IMR-90 (cell line): ENCODE measurements at regions not wholly inside any gene's neighbourhood (a gene's known extent, or its start where the extent isn't known, plus 50 kb on each side); places are given as distances from the start of the nearest gene placed in this dataset.

Source experiments
- ATAC-seq: fragments of 200-7000 bp; cut with Tn5 transposase; 2 replicates; pipeline ENCODE4 v1.9.1; 2020; ENCODE audit warnings: low read depth, mild to moderate bottlenecking, moderate library complexity
- BruUV-seq: library from RNA; stranded (reverse); fragments of 400-500 nt; replicated peaks from 2 replicates; lab custom pipeline; 2021; lab: Mats Ljungman, UMichigan
- CTCF ChIA-PET: fragments of 300-600 bp; formaldehyde crosslinking; extraction: SDS; loops from one replicate; lab custom pipeline; 2021; ENCODE audit warnings: antibody characterized with exemption; lab: Yijun Ruan, JAX
- POLR2A ChIA-PET: fragments of 300-600 bp; sonication (Branson Sonifier 250); formaldehyde crosslinking; loops from one replicate; lab custom pipeline; 2022; ENCODE audit warnings: antibody characterized with exemption; ENCODE audit not compliant: unreplicated experiment; lab: Charles Lee
- DNase-seq: peaks from one replicate; pipeline ENCODE4 v3.0.0; 2013
- H2AFZ ChIP-seq: replicated peaks from 2 replicates; pipeline ENCODE3; 2013; ENCODE audit warnings: low read length, mild to moderate bottlenecking; ENCODE audit not compliant: poor library complexity
- H2AK5ac ChIP-seq: 2 replicates; pipeline ENCODE4 v1.6.1; 2013; ENCODE audit warnings: low read depth, low read length, inconsistent platforms
- H2AK9ac ChIP-seq: replicated peaks from 2 replicates; pipeline ENCODE3; 2013; ENCODE audit warnings: mild to moderate bottlenecking, low read depth, low read length, moderate library complexity; ENCODE audit not compliant: poor library complexity
- H2BK120ac ChIP-seq: 2 replicates; pipeline ENCODE4 v1.6.1; 2013; ENCODE audit warnings: low read depth, low read length, inconsistent platforms
- H2BK15ac ChIP-seq: 3 replicates; pipeline ENCODE4 v1.6.1; 2013; ENCODE audit warnings: low read depth, low read length, inconsistent platforms
- H2BK20ac ChIP-seq: 2 replicates; pipeline ENCODE4 v1.6.1; 2013; ENCODE audit warnings: low read depth, mild to moderate bottlenecking, inconsistent platforms, low read length, moderate library complexity
- H2BK5ac ChIP-seq: 2 replicates; pipeline ENCODE4 v1.6.1; 2013; ENCODE audit warnings: mild to moderate bottlenecking, low read depth, low read length, inconsistent platforms; ENCODE audit not compliant: poor library complexity, severe bottlenecking
- H3K14ac ChIP-seq: replicated peaks from 2 replicates; pipeline ENCODE4 v1.6.1; 2013; ENCODE audit warnings: low read depth, low read length, inconsistent platforms
- H3K18ac ChIP-seq: 2 replicates; pipeline ENCODE4 v1.6.1; 2013; ENCODE audit warnings: low read depth, low read length, control low read depth
- H3K23ac ChIP-seq: 2 replicates; pipeline ENCODE4 v1.6.1; 2013; ENCODE audit warnings: low read depth, low read length, inconsistent platforms
- H3K27ac ChIP-seq: 2 replicates; pipeline ENCODE4 v1.5.1; 2013; ENCODE audit warnings: mild to moderate bottlenecking, control low read depth, low read length; ENCODE audit not compliant: insufficient read depth
- H3K27me3 ChIP-seq: 2 replicates; pipeline ENCODE4 v1.6.1; 2013; ENCODE audit warnings: low read length; ENCODE audit not compliant: control insufficient read depth, insufficient read depth
- H3K36me3 ChIP-seq: 2 replicates; pipeline ENCODE4 v1.6.1; 2013; ENCODE audit warnings: low read length, mixed read lengths; ENCODE audit not compliant: control insufficient read depth, insufficient read depth
- H3K4ac ChIP-seq: 2 replicates; pipeline ENCODE4 v1.6.1; 2013; ENCODE audit warnings: low read depth, low read length, inconsistent platforms
- H3K4me1 ChIP-seq: 2 replicates; pipeline ENCODE4 v1.6.1; 2013; ENCODE audit warnings: low read length, mixed read lengths; ENCODE audit not compliant: control insufficient read depth, insufficient read depth
- H3K4me2 ChIP-seq: 2 replicates; pipeline ENCODE4 v1.6.1; 2013; ENCODE audit warnings: low read depth, mild to moderate bottlenecking, control low read depth, low read length, moderate library complexity
- H3K4me3 ChIP-seq: 2 replicates; pipeline ENCODE4 v1.5.1; 2013; ENCODE audit warnings: low read depth, mild to moderate bottlenecking, control low read depth, low read length, moderate library complexity; ENCODE audit not compliant: insufficient read depth
- H3K56ac ChIP-seq: 2 replicates; pipeline ENCODE4 v1.6.1; 2013; ENCODE audit warnings: low read length, inconsistent platforms; ENCODE audit not compliant: insufficient read depth; ENCODE audit errors: extremely low read depth
- H3K79me1 ChIP-seq, 2 experiments: 2 replicates each; pipeline ENCODE4 v1.6.1; 2013; ENCODE audit warnings: low read length in 2 of 2, inconsistent platforms in 1 of 2, low read depth in 1 of 2
- H3K9ac ChIP-seq: 2 replicates; pipeline ENCODE4 v1.6.1; 2013; ENCODE audit warnings: low read depth, low read length, control low read depth
- H3K9me1 ChIP-seq: 2 replicates; pipeline ENCODE4 v1.6.1; 2013; ENCODE audit warnings: low read length, inconsistent platforms; ENCODE audit not compliant: insufficient read depth
- H3K9me3 ChIP-seq: 2 replicates; pipeline ENCODE4 v1.6.1; 2013; ENCODE audit warnings: low read length; ENCODE audit not compliant: control insufficient read depth, insufficient read depth
- H4K20me1 ChIP-seq: 2 replicates; pipeline ENCODE4 v1.6.1; 2013; ENCODE audit warnings: low read length, inconsistent platforms; ENCODE audit not compliant: insufficient read depth
- H4K5ac ChIP-seq: 2 replicates; pipeline ENCODE4 v1.6.1; 2013; ENCODE audit warnings: mild to moderate bottlenecking, low read depth, low read length, control low read depth
- H4K8ac ChIP-seq, 2 experiments: 2 replicates each; pipeline ENCODE4 v1.6.1; 2013; ENCODE audit warnings: low read depth in 2 of 2, low read length in 2 of 2, control low read depth in 1 of 2, inconsistent platforms in 1 of 2
- H4K91ac ChIP-seq: 2 replicates; pipeline ENCODE4 v1.6.1; 2013; ENCODE audit warnings: low read depth, low read length, inconsistent platforms; ENCODE audit not compliant: insufficient read depth
- BHLHE40 ChIP-seq: fragments of 150-350 bp; IDR thresholded peaks from 2 replicates; pipeline ENCODE4 v1.6.1; 2016; ENCODE audit warnings: mild to moderate bottlenecking, low read depth, low read length
- CEBPB ChIP-seq: IDR thresholded peaks from 2 replicates; pipeline ENCODE4 v1.6.1; 2012; ENCODE audit warnings: low read depth, low read length, improper control_type of control experiment
- CHD1 ChIP-seq: IDR thresholded peaks from 2 replicates; pipeline ENCODE4 v1.6.1; 2012; ENCODE audit warnings: low read depth, low read length, improper control_type of control experiment
- FOS ChIP-seq: fragments of 150-350 bp; IDR thresholded peaks from 2 replicates; pipeline ENCODE4 v1.6.1; 2016; ENCODE audit warnings: low read depth, low read length
- MAFK ChIP-seq: IDR thresholded peaks from 2 replicates; pipeline ENCODE4 v1.6.1; 2012; ENCODE audit warnings: low read depth, low read length, improper control_type of control experiment
- MAZ ChIP-seq: IDR thresholded peaks from 2 replicates; pipeline ENCODE4 v1.6.1; 2012; ENCODE audit warnings: low read depth, mild to moderate bottlenecking, low read length, improper control_type of control experiment, moderate library complexity, borderline replicate concordance
- MXI1 ChIP-seq: IDR thresholded peaks from 2 replicates; pipeline ENCODE4 v1.6.1; 2012; ENCODE audit warnings: low read depth, mild to moderate bottlenecking, low read length, moderate library complexity, borderline replicate concordance
- NFE2L2 ChIP-seq: fragments of 150-350 bp; IDR thresholded peaks from 2 replicates; pipeline ENCODE4 v1.6.1; 2016; ENCODE audit warnings: low read depth, mild to moderate bottlenecking, low read length
- POLR2A ChIP-seq: IDR thresholded peaks from 2 replicates; pipeline ENCODE4 v1.6.1; 2012; ENCODE audit warnings: mild to moderate bottlenecking, low read depth, low read length
- RAD21 ChIP-seq: IDR thresholded peaks from 2 replicates; pipeline ENCODE4 v1.6.1; 2012; ENCODE audit warnings: low read length, improper control_type of control experiment
- RCOR1 ChIP-seq: IDR thresholded peaks from 2 replicates; pipeline ENCODE4 v1.6.1; 2012; ENCODE audit warnings: mild to moderate bottlenecking, low read length, improper control_type of control experiment; ENCODE audit not compliant: insufficient replicate concordance
- RFX5 ChIP-seq: IDR thresholded peaks from 2 replicates; pipeline ENCODE4 v1.8.0; 2012; ENCODE audit warnings: low read depth, mild to moderate bottlenecking, low read length, moderate library complexity
- SMC3 ChIP-seq: fragments of 150-350 bp; IDR thresholded peaks from 2 replicates; pipeline ENCODE4 v1.6.1; 2016; ENCODE audit warnings: low read depth, mild to moderate bottlenecking, antibody characterized with exemption, low read length, moderate library complexity
- WGBS, 2 experiments: methylation state at CpG; one replicate each; pipeline versions ENCODE4 v1.1.5 to v1.1.7; 2013; ENCODE audit warnings: missing lambda C conversion rate in 2 of 2; ENCODE audit not compliant: insufficient read length in 1 of 2; ENCODE audit errors: extremely low coverage in 2 of 2; 5-methylcytosine and 5-hydroxymethylcytosine counted together
- dilution Hi-C: fragments of 300-500 bp; cut with HindIII; formaldehyde crosslinking; loops from one replicate; pipeline ENCODE4 v1.14.3; 2018; ENCODE audit warnings: low sequenced_read_pairs; ENCODE audit not compliant: unreplicated experiment
- in situ Hi-C: fragments of 300-500 bp; cut with MboI; formaldehyde crosslinking; loops from 3 replicates; pipeline ENCODE4 v1.14.3; 2019; ENCODE audit warnings: low sequenced_read_pairs, inconsistent platforms, mixed read lengths
- intact Hi-C: fragments of 100-400 bp; cut with micrococcal nuclease; formaldehyde crosslinking; loops from 2 replicates; pipeline ENCODE4 v1.10.0; 2022
- TF ChIP-seq, protein P1 (sequence below): fragments of 150-350 bp; IDR thresholded peaks from 2 replicates; pipeline ENCODE4 v1.6.1; 2017; ENCODE audit warnings: mild to moderate bottlenecking, antibody characterized with exemption, low read length, low read depth
- TF ChIP-seq, protein P2 (sequence below): conservative IDR thresholded peaks from 2 replicates; pipeline ENCODE4 v1.5.1; 2012; ENCODE audit warnings: mild to moderate bottlenecking, low read depth, low read length, improper control_type of control experiment

DNA sequence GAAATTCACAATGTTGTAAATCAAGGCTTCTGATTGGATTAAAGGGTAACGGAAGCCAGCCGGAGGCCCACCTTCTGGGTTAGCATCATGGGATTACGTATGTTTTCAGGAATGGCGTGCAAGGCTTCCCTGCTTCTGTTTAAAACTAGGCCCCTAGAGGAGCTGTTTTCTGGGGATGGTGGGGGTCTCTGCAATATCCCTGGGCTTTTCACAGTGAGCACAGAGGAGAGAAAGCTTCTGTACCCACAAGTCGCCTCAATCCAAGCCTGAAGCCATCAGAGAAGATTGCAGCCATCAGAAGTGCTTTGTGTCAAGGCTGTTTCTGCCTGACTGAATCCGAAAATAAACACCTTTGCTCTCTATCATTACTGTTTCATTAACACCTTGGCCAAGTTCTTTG lies 226.9 kb upstream of the SMIM21 start:
- intact Hi-C loops (no loop called here), dilution Hi-C loops (no loop called here), in situ Hi-C loops (no loop called here)
- Histone ChIP-seq H3K4ac (no peak overlapping the region), H3K4me1 (no peaks in the 10 kb centered on the region), H4K5ac (no peak overlapping the region), H3K56ac (no peak overlapping the region), H2AK9ac (no peak overlapping the region), H3K4me3 (no peak overlapping the region), H3K18ac (no peak overlapping the region), H3K79me1 (no peaks in the 10 kb centered on the region), H2AFZ (no peak overlapping the region), H2BK5ac (no peak overlapping the region), H4K20me1 (no peaks in the 10 kb centered on the region), H3K4me2 (no peak overlapping the region), H3K9me3 (0 out of 2 replicates have a peak, but pooled peaks cover 2% of the 10 kb centered on the region), H3K27ac (no peak overlapping the region), H3K36me3 (no peaks in the 10 kb centered on the region), H2BK20ac (no peak overlapping the region), H3K9me1 (no peaks in the 10 kb centered on the region), H3K9ac (no peak overlapping the region), H4K8ac (no peak overlapping the region), H2BK15ac (no peak overlapping the region), H2BK120ac (no peak overlapping the region), H3K14ac (no peak overlapping the region), H3K27me3 (peaks cover 2% of the 10 kb centered on the region), H2AK5ac (no peak overlapping the region), H3K23ac (no peak overlapping the region), H4K91ac (no peak overlapping the region)
- ChIA-PET CTCF (no interaction called here), POLR2A (no interaction called here)
- WGBS, 2 experiments: no CpG with 5 or more reads among the region's 6 CpGs
- no TSS peak for BruUV-seq
- no peak for TF ChIP-seq RCOR1
- TF ChIP-seq SMC3: no peak
- TF ChIP-seq RFX5: no peak
- no peak for TF ChIP-seq MXI1
- TF ChIP-seq, protein P1, sequence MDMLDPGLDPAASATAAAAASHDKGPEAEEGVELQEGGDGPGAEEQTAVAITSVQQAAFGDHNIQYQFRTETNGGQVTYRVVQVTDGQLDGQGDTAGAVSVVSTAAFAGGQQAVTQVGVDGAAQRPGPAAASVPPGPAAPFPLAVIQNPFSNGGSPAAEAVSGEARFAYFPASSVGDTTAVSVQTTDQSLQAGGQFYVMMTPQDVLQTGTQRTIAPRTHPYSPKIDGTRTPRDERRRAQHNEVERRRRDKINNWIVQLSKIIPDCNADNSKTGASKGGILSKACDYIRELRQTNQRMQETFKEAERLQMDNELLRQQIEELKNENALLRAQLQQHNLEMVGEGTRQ: no peak
- TF ChIP-seq MAFK: no peak
- TF ChIP-seq BHLHE40: no peak
- no peak for TF ChIP-seq CHD1
- TF ChIP-seq CEBPB: no peak
- TF ChIP-seq MAZ: no peak
- no peak for TF ChIP-seq NFE2L2
- TF ChIP-seq, protein P2, sequence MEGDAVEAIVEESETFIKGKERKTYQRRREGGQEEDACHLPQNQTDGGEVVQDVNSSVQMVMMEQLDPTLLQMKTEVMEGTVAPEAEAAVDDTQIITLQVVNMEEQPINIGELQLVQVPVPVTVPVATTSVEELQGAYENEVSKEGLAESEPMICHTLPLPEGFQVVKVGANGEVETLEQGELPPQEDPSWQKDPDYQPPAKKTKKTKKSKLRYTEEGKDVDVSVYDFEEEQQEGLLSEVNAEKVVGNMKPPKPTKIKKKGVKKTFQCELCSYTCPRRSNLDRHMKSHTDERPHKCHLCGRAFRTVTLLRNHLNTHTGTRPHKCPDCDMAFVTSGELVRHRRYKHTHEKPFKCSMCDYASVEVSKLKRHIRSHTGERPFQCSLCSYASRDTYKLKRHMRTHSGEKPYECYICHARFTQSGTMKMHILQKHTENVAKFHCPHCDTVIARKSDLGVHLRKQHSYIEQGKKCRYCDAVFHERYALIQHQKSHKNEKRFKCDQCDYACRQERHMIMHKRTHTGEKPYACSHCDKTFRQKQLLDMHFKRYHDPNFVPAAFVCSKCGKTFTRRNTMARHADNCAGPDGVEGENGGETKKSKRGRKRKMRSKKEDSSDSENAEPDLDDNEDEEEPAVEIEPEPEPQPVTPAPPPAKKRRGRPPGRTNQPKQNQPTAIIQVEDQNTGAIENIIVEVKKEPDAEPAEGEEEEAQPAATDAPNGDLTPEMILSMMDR: no peak
- no peak for TF ChIP-seq FOS
- no peak for TF ChIP-seq POLR2A
- no peak for TF ChIP-seq RAD21
- ATAC-seq: no peak
- DNase-seq: no peak
